GM21515 (cell line): ENCODE measurements at regions not wholly inside any gene's neighbourhood (a gene's known extent, or its start where the extent isn't known, plus 50 kb on each side); places are given as distances from the start of the nearest gene placed in this dataset.

Source experiments
- ATAC-seq: cut with Tn5 transposase; IDR thresholded peaks from one replicate; pipeline ENCODE4 v1.9.1; 2021; ENCODE audit not compliant: unreplicated experiment

GRCh38 chr14:87816416-87816815, 176.6 kb downstream of the GALC start:
- ATAC-seq: no peak

- ATAC-seq: no peak
Measured at GRCh38 chr14:87815121-87815520, 177.9 kb downstream of the GALC start.

DNA sequence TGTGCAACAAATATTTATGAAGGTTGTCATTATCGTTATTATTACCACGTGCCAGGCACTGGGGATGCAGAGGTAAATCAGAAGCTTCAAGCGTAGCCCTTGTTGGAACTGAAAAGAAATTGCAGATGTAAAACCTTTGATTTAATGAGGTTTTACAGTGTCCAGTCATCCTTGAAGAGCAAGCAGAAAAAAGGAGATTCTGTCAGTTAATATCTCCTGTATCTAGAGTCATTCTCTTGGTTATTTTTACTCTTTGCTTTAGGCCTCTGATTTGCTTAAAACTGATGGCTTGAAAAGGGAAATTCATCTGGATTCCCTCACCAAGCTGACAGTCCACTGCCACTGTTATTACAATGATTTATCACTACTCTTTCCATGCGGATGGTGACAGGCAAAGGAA, 179.3 kb downstream of the GALC start:
- ATAC-seq: no peak

DNA sequence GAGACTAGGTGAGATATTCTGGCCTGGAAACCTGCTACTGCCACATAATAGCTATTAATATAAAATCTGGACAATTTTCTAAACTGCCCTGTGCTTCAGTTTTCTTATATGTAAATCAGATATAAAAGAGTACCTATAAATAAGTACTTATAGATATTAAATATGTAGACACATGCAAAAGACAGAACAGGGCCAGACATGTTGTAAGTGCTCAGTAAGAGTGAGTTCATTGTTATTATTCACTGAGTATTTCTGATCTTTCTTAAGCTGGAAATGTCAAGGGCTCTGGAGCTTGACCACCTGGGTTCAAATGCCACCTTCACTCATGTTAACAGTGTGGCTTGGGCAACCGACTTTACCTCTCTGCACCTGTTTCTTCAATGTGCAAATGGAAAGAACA, 179.8 kb downstream of the GALC start:
- no peak for ATAC-seq

GRCh38 chr14:87811246-87811645, 181.7 kb downstream of the GALC start:
- no peak for ATAC-seq

DNA sequence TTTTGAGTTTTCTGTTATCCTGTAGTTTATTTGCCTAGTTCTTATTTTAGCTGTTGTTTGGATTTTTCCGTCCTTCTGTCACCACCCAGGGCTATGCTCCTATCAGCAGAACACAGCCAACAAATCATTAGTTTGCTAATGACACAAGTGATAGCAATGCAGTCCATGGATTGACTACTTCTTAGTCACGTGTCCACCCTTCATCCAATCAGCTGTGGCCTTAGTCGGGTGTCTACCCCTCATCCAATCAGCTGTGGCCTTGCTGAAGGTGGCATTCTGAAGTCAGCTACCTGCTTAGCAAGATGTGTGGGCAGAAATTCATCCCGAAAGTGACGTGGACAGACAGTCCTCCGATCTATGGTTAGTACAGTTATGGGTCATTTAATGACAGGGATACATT, 182.3 kb downstream of the GALC start:
- no peak for ATAC-seq

- ATAC-seq: no peak
Measured at GRCh38 chr14:87809261-87809660, 183.7 kb downstream of the GALC start.

- peak; percentile 85 for ATAC-seq
Measured at GRCh38 chr14:87805315-87805723, 187.7 kb downstream of the GALC start.

DNA sequence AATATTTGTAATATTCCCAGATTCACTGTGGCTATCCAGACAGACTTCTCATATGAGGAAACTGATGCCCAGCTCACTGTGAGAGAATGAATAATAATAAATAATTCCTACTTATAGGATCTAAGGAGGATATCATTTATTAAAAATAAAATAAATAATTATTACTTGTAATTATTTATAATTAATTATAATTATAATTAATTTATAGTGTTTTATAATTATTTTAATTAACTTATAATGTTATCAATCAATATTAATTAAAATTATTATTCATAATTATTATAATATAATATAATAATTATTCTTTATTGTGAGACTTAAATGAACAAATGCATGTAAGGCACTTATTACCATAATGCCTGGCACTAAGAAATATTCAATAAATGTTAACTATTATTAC, 192.8 kb downstream of the GALC start:
- ATAC-seq: no peak

GRCh38 chr14:87799400-87799799, 193.6 kb downstream of the GALC start:
- ATAC-seq: no peak

- no peak for ATAC-seq
Measured at GRCh38 chr14:87797001-87797400, 196.0 kb downstream of the GALC start.

DNA sequence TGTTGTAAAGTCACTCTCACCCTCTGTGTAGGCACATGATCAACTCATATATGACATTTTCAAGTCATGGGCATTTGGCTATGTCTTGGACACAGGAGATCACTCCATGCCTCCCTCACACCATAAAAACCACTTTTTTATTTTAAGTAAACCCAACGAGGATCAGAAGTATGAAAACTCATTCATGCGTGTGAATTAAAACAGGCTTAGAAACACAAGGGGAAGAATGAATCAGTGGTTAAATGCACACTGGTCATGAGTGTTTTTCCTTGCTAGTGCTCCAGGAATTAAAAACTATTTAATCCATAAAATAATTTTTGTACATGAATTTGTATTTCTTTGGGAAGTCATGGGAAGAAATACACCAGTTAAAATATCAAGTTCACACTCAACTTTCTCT, 198.4 kb downstream of the GALC start:
- no peak for ATAC-seq

DNA sequence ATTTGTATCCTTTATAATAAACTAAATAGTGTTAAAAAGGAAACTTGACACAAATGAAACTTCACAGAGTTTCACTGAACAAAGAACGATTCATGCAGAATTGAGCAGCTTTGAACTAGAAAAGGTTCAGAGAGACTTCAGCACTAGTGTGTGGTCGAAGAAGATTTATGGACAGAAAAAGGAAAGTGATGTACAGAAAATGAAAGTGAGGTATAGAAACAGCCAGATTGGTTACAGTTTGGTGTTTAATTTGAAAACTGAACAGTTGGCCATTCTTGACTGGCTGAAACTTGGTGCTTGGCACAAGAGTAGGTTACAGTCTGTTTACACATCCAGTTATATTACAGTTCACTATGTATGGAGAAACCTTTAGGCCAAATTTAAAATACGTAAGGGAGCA, 207.1 kb downstream of the GALC start:
- ATAC-seq: no peak

GRCh38 chr14:87784386-87784785, 208.6 kb downstream of the GALC start:
- ATAC-seq: no peak

GRCh38 chr14:87783071-87783470, 209.9 kb downstream of the GALC start:
- no peak for ATAC-seq

GRCh38 chr14:87772854-87773253, 220.1 kb downstream of the GALC start:
- ATAC-seq: no peak

- ATAC-seq: no peak
Measured at GRCh38 chr14:87767567-87767901, 225.4 kb downstream of the GALC start.

DNA sequence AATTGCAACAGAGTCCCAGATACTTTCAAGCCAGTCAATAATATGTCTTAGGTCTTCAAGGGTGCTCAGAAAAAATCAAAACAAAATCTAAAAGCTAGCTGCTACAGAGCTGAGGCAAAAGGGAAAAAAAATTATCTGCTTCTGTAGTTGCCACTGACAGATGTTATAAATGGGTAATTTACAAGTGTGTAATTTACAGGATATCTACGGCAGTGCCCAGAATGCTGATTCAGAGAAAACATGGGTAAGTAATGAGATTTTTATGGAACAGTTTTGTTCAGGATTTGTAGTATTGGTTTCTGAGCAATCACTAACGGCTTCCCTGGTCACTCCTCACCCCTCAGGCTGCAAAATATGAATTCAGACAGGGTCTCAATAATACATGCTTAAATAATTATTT, 234.1 kb downstream of the GALC start:
- no peak for ATAC-seq

GRCh38 chr14:87756661-87757060, 236.3 kb downstream of the GALC start:
- no peak for ATAC-seq

DNA sequence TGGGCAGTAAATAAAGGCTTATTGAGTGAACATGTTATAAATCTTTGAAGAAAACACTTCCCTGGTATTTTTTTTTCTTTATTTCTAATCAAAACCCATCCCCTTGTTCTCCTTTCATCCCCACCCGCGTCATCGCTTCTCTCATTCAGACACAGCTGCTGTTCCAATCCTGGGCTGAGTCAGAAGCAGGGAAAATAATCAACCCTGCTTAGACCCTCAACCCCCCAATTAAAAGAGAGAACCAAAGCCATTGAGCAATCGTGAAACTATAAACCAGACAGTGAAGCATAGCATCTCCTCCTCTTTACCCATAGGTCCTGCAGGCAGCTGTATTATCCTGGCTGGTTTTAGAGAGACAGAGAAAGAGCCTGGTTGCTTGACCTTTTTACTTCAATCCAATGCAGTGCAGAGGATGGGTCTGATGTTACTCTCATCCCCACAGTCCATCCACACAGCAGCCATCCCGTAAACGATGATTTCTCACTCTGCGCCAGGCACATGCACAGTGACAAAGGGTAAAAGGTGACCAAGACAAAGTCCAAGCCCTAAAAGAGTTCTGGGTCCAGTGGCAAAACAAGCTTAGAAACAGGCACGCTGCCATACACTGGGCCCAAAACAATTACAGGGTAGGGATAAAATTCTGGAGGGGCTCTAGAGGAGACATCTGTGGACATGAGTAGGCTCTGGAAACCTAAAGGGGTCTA, 238.3 kb downstream of the GALC start:
- ATAC-seq: no peak

GRCh38 chr14:87748558-87748957, 244.4 kb downstream of the GALC start:
- ATAC-seq: no peak

DNA sequence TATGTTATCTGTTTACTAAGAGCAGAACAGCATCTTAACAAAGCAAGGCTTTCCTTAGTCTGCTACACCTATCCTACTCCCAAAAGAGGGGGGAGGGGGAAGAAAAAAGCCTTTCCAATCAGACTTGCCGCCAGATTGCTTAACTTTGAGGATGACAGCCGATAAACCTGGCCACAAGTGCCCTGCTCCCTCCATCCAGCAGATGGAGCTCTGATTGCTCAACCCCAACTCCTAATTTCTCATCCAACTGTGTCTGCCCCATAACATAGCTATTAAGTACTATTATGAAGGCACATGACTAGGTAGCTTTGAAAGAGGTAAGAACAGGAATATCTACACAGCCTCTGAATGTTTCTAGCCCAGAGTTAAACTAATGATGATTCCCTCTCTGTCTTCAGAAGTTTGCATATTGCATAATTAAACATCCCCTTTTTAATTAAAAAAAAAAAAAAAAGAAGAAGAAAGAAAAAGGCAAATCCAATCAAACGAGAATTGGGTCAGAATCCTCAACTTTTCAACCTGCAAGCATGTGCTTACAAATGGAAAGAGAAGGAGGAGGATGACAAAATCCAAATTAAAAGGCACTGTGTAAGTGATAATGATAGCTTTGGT, 247.4 kb downstream of the GALC start:
- ATAC-seq: peak; percentile 74
